H1 (cell line): ENCODE measurements at regions not wholly inside any gene's neighbourhood (a gene's known extent, or its start where the extent isn't known, plus 50 kb on each side); places are given as distances from the start of the nearest gene placed in this dataset.

Experiments used
- CTCF ChIP-seq, 3 experiments: IDR thresholded peaks; 1 replicate in 2 of 3; 2 replicates in 1 of 3; pipeline versions ENCODE4 v1.5.1 to v1.6.1; 2011; ENCODE audit warnings: low read length in 3 of 3, mild to moderate bottlenecking in 3 of 3, inconsistent platforms in 2 of 3, low read depth in 1 of 3, moderate library complexity in 1 of 3; ENCODE audit not compliant: insufficient read depth in 1 of 3; ENCODE audit errors: control extremely low read depth in 1 of 3
- EZH2 ChIP-seq: fragments of 200-600 bp; sonication (generic); IDR thresholded peaks from 2 replicates; pipeline ENCODE4 v1.7.1; 2012; ENCODE audit warnings: low read depth, mild to moderate bottlenecking, moderate library complexity, low read length, inconsistent platforms; ENCODE audit not compliant: severe bottlenecking
- RBBP5 ChIP-seq: IDR thresholded peaks from 2 replicates; pipeline ENCODE4 v1.7.1; 2012; ENCODE audit warnings: low read depth, mild to moderate bottlenecking, inconsistent platforms, low read length, moderate library complexity, borderline replicate concordance
- RXRA ChIP-seq: IDR thresholded peaks from 2 replicates; pipeline ENCODE4 v1.6.1; 2011; ENCODE audit warnings: low read depth, mild to moderate bottlenecking, low read length, moderate library complexity; ENCODE audit not compliant: insufficient read depth
- SAP30 ChIP-seq: fragments of 300-600 bp; sonication (generic); IDR thresholded peaks from 2 replicates; pipeline ENCODE4 v1.7.1; 2012; ENCODE audit warnings: low read length, moderate library complexity, mild to moderate bottlenecking, inconsistent platforms; ENCODE audit not compliant: insufficient read depth, insufficient replicate concordance
- SIRT6 ChIP-seq: IDR thresholded peaks from one replicate; pipeline ENCODE4 v1.7.1; 2012; ENCODE audit warnings: low read length, inconsistent platforms
- SP4 ChIP-seq: IDR thresholded peaks from 2 replicates; pipeline ENCODE4 v1.6.1; 2012; ENCODE audit warnings: low read length, inconsistent platforms
- TEAD4 ChIP-seq: IDR thresholded peaks from 2 replicates; pipeline ENCODE4 v1.6.1; 2012; ENCODE audit warnings: low read depth, low read length, inconsistent platforms, mixed read lengths
- ZNF274 ChIP-seq: IDR thresholded peaks from 2 replicates; pipeline ENCODE4 v1.7.0; 2012; ENCODE audit warnings: low read length, borderline replicate concordance; ENCODE audit errors: extremely low read depth
- TF ChIP-seq, protein P1 (sequence below): IDR thresholded peaks from 2 replicates; pipeline ENCODE4 v1.6.1; 2011; ENCODE audit warnings: low read length, improper control_type of control experiment

- TF ChIP-seq CTCF (IDR thresholded peaks at IDR 0.05; ENCODE audit: control extremely low read depth in 1 of 3, insufficient read depth in 1 of 3, low read depth in 1 of 3, low read length in 3 of 3) (no peak), SP4 (no peak), RBBP5 (peak; percentile 90), EZH2 (peak; percentile 45), TEAD4 (no peak), RXRA (no peak), ZNF274 (no peak), SAP30 (peak; percentile 32), SIRT6 (no peak)
- TF ChIP-seq, protein P1, sequence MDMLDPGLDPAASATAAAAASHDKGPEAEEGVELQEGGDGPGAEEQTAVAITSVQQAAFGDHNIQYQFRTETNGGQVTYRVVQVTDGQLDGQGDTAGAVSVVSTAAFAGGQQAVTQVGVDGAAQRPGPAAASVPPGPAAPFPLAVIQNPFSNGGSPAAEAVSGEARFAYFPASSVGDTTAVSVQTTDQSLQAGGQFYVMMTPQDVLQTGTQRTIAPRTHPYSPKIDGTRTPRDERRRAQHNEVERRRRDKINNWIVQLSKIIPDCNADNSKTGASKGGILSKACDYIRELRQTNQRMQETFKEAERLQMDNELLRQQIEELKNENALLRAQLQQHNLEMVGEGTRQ = no peak
Measured at GRCh38 chr6:28634761-28635546, 109.3 kb downstream of the GPX5 start (continued).
